ENCODE measurements at regions not wholly inside any gene's neighbourhood (a gene's known extent, or its start where the extent isn't known, plus 50 kb on each side); places are given as distances from the start of the nearest gene placed in this dataset.

- Histone ChIP-seq H3K4me2 (ENCODE audit: low read length) (no peak overlapping the region), H3K36me3 (ENCODE audit: insufficient read depth, low read length) (no peaks in the 10 kb centered on the region), H3K9me3 (ENCODE audit: low read length) (no peaks in the 10 kb centered on the region), H3K27ac (ENCODE audit: low read depth, low read length, poor library complexity, severe bottlenecking) (no peak overlapping the region), H3K4me1 (ENCODE audit: insufficient read depth, low read length, poor library complexity, severe bottlenecking) (no peaks in the 10 kb centered on the region), H3K9me2 (ENCODE audit: insufficient read depth, low read length) (no peaks in the 10 kb centered on the region), H4K20me1 (ENCODE audit: insufficient read depth, low read length) (no peaks in the 10 kb centered on the region), H2AFZ (ENCODE audit: low read length) (no peak overlapping the region), H3K4me3 (ENCODE audit: low read depth, low read length, poor library complexity, severe bottlenecking) (no peak overlapping the region), H3K79me2 (ENCODE audit: insufficient read depth, low read depth, low read length) (no peaks in the 10 kb centered on the region)
- no peak for DNase-seq (ENCODE audit: low spot score)
- ChIA-PET CTCF (ENCODE audit: unreplicated experiment) (no interaction called here), POLR2A (interaction anchor here (0.9 to 1.4 kb wide), 3 partner anchors 9 to 12 kb away, joined by 3 to 4 read pairs (median 3); no protein-coding TSS in a partner anchor)
- no peak for TF ChIP-seq CTCF (conservative IDR thresholded peaks at IDR 0.05; ENCODE audit: low read length)
- TF ChIP-seq EZH2phosphoT487 (IDR thresholded peaks at IDR 0.05; ENCODE audit: borderline replicate concordance, low read depth, low read length), result no peak
- intact Hi-C loops (cut with micrococcal nuclease; ENCODE audit: unreplicated experiment), result no loop called here
- BruUV-seq (replicated peaks), result no TSS peak
Observed at GRCh38 chr5:68362331-68362730, 146.8 kb downstream of the PIK3R1 start.

- POLR2A ChIA-PET, result no interaction called here
- CTCF ChIA-PET (ENCODE audit: unreplicated experiment), result no interaction called here
- no peaks in the 10 kb centered on the region for H3K36me3 ChIP-seq (ENCODE audit: insufficient read depth, low read length)
- no peak overlapping the region for H3K4me2 ChIP-seq (ENCODE audit: low read length)
- no TSS peak for BruUV-seq (replicated peaks)
- H3K27ac ChIP-seq (ENCODE audit: low read depth, low read length, poor library complexity, severe bottlenecking), result no peak overlapping the region
- no peak for TF ChIP-seq EZH2phosphoT487 (IDR thresholded peaks at IDR 0.05; ENCODE audit: borderline replicate concordance, low read depth, low read length)
- no peak for TF ChIP-seq CTCF (conservative IDR thresholded peaks at IDR 0.05; ENCODE audit: low read length)
- H2AFZ ChIP-seq (ENCODE audit: low read length), result no peak overlapping the region
- no peaks in the 10 kb centered on the region for H3K9me3 ChIP-seq (ENCODE audit: low read length)
- intact Hi-C loops (cut with micrococcal nuclease; ENCODE audit: unreplicated experiment), result no loop called here
- no peaks in the 10 kb centered on the region for H4K20me1 ChIP-seq (ENCODE audit: insufficient read depth, low read length)
- H3K4me1 ChIP-seq (ENCODE audit: insufficient read depth, low read length, poor library complexity, severe bottlenecking), result peaks cover 10% of the 10 kb centered on the region
- no peak for DNase-seq (ENCODE audit: low spot score)
- H3K9me2 ChIP-seq (ENCODE audit: insufficient read depth, low read length), result no peaks in the 10 kb centered on the region
- no peaks in the 10 kb centered on the region for H3K79me2 ChIP-seq (ENCODE audit: insufficient read depth, low read depth, low read length)
- H3K4me3 ChIP-seq (ENCODE audit: low read depth, low read length, poor library complexity, severe bottlenecking), result no peak overlapping the region
Observed at GRCh38 chr5:68365889-68366288, 150.3 kb downstream of the PIK3R1 start.

GRCh38 chr5:68367287-68367686 lies 151.7 kb downstream of the PIK3R1 start:
- DNase-seq (ENCODE audit: low spot score), result no peak
- no peak overlapping the region for H3K4me2 ChIP-seq (ENCODE audit: low read length)
- peaks cover 10% of the 10 kb centered on the region for H3K4me1 ChIP-seq (ENCODE audit: insufficient read depth, low read length, poor library complexity, severe bottlenecking)
- ChIA-PET CTCF (ENCODE audit: unreplicated experiment) (no interaction called here), POLR2A (interaction anchor here (1.7 kb wide), 1 partner anchor 10 kb away, joined by 5 read pairs; no protein-coding TSS in a partner anchor)
- no peaks in the 10 kb centered on the region for H3K9me3 ChIP-seq (ENCODE audit: low read length)
- TF ChIP-seq CTCF (conservative IDR thresholded peaks at IDR 0.05; ENCODE audit: low read length) (no peak), EZH2phosphoT487 (IDR thresholded peaks at IDR 0.05; ENCODE audit: borderline replicate concordance, low read depth, low read length) (no peak)
- H3K36me3 ChIP-seq (ENCODE audit: insufficient read depth, low read length), result no peaks in the 10 kb centered on the region
- no peak overlapping the region for H3K4me3 ChIP-seq (ENCODE audit: low read depth, low read length, poor library complexity, severe bottlenecking)
- H2AFZ ChIP-seq (ENCODE audit: low read length), result no peak overlapping the region
- no TSS peak for BruUV-seq (replicated peaks)
- H4K20me1 ChIP-seq (ENCODE audit: insufficient read depth, low read length), result no peaks in the 10 kb centered on the region
- intact Hi-C loops (cut with micrococcal nuclease; ENCODE audit: unreplicated experiment), result no loop called here
- H3K9me2 ChIP-seq (ENCODE audit: insufficient read depth, low read length), result no peaks in the 10 kb centered on the region
- H3K27ac ChIP-seq (ENCODE audit: low read depth, low read length, poor library complexity, severe bottlenecking), result no peak overlapping the region
- no peaks in the 10 kb centered on the region for H3K79me2 ChIP-seq (ENCODE audit: insufficient read depth, low read depth, low read length)
